ENCODE measurements at regions not wholly inside any gene's neighbourhood (a gene's known extent, or its start where the extent isn't known, plus 50 kb on each side); places are given as distances from the start of the nearest gene placed in this dataset.

DNA sequence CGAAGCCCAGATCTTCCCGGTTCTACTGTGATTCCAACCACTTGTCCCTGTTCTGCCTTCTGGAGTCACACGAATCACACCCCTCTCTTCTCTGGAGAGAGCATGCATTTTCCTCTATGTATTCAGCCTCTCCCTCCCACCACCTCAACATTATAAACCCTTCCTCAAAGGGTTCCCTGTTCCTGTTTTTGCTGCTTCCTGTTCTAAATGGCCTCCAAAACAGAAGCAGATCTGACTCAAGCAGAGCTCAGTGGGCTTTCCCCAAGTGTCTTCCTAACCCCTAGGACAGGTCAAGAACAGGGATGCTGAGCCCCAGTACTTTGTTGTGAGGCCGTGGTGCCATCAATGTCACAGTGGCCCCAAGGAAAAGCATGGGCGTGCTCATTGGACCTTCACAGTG is 75.7 kb upstream of the ARNT2 start:
- peaks cover 1% of the 10 kb centered on the region for H3K36me3 Mint-ChIP-seq (ENCODE audit: low read depth)
- peaks cover 14% of the 10 kb centered on the region for H3K9me3 Mint-ChIP-seq
- TF ChIP-seq, protein P1, sequence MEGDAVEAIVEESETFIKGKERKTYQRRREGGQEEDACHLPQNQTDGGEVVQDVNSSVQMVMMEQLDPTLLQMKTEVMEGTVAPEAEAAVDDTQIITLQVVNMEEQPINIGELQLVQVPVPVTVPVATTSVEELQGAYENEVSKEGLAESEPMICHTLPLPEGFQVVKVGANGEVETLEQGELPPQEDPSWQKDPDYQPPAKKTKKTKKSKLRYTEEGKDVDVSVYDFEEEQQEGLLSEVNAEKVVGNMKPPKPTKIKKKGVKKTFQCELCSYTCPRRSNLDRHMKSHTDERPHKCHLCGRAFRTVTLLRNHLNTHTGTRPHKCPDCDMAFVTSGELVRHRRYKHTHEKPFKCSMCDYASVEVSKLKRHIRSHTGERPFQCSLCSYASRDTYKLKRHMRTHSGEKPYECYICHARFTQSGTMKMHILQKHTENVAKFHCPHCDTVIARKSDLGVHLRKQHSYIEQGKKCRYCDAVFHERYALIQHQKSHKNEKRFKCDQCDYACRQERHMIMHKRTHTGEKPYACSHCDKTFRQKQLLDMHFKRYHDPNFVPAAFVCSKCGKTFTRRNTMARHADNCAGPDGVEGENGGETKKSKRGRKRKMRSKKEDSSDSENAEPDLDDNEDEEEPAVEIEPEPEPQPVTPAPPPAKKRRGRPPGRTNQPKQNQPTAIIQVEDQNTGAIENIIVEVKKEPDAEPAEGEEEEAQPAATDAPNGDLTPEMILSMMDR (conservative IDR thresholded peaks at IDR 0.05), result no peak
- peaks cover 13% of the 10 kb centered on the region for H3K4me1 Mint-ChIP-seq
- H3K27me3 Mint-ChIP-seq (ENCODE audit: low read depth), result no peaks in the 10 kb centered on the region
- no peak overlapping the region for H3K4me3 Mint-ChIP-seq
- DNase-seq (ENCODE audit: low read depth, low spot score), result no peak
- no peak overlapping the region for H3K27ac Mint-ChIP-seq (ENCODE audit: unreplicated experiment)

DNA sequence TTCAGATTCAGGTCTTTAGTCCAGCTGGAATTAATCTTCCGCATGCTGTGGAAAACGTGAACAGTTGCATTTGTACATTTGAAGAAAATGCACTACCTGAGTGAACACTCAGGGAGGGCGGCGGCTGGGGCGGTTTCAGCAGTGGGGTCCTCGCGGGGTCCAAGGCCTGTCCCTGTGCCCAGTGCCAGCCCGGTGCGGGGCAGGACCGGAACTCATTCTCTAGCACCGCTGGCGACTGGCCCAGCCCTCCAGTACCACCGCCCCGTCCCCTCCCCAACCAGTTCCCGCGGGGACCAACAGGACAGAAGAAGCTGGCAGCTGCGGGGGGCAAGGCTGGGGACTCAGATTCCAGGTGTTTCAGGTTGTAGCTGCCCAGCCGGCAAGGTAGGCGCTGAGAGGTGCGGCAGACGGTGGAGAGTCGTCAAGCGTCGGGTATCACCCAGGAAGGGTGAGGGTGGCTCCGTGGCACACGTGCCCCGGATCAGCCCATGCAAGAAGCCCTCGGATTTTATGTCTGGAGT is 72.2 kb upstream of the ARNT2 start:
- Mint-ChIP-seq H3K27ac (ENCODE audit: unreplicated experiment) (no peak overlapping the region), H3K4me3 (no peak overlapping the region), H3K4me1 (no peaks in the 10 kb centered on the region), H3K27me3 (ENCODE audit: low read depth) (no peaks in the 10 kb centered on the region), H3K36me3 (ENCODE audit: low read depth) (no peaks in the 10 kb centered on the region), H3K9me3 (peaks cover 15% of the 10 kb centered on the region)
- DNase-seq (ENCODE audit: low read depth, low spot score), result no peak
- TF ChIP-seq, protein P1 (conservative IDR thresholded peaks at IDR 0.05), result no peak

DNA sequence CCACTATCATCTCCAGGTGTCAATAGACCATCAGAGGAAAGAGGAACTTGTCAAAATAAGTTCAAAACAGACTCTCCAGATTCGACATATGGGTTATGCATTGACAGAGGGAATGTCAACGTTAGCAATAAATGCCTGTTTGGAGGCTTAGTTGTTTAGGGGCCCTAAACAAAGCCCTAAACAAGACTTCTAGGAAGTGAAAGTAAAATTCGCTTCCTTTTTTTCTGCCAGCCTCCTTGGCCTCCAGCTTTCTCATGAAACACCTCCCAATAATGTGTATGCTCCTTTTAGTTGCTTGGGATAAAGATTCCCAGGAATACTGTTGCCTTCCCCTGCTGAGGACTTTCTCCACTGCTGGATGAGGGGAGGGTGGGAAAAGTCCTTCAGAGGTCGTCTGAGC is 70.9 kb upstream of the ARNT2 start:
- H3K36me3 Mint-ChIP-seq (ENCODE audit: low read depth), result no peaks in the 10 kb centered on the region
- H3K4me1 Mint-ChIP-seq, result no peaks in the 10 kb centered on the region
- H3K27ac Mint-ChIP-seq (ENCODE audit: unreplicated experiment), result no peak overlapping the region
- no peaks in the 10 kb centered on the region for H3K27me3 Mint-ChIP-seq (ENCODE audit: low read depth)
- TF ChIP-seq, protein P1 (conservative IDR thresholded peaks at IDR 0.05), result no peak
- peaks cover 11% of the 10 kb centered on the region for H3K9me3 Mint-ChIP-seq
- DNase-seq (ENCODE audit: low read depth, low spot score), result no peak
- H3K4me3 Mint-ChIP-seq, result no peak overlapping the region

DNA sequence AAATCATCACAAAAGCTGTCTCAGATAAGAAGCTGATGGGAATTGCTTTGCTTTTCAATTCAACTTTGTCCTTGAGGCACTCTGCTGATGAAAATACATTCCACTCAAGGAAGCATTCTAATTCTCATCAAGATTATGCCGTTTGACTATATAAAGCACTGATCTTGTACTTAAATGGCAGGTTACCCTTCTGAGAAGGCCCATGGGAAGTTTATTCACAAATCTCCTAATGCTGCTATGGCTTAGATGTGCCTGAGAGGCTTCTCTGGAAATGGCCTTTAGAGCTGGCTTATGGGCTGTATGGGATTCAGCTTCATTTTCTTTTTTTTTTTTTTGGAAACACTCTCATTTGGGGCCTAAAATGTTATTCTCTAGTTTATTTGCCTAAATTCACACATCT is 69.7 kb upstream of the ARNT2 start:
- no peaks in the 10 kb centered on the region for H3K27me3 Mint-ChIP-seq (ENCODE audit: low read depth)
- no peaks in the 10 kb centered on the region for H3K4me1 Mint-ChIP-seq
- TF ChIP-seq, protein P1 (conservative IDR thresholded peaks at IDR 0.05), result no peak
- DNase-seq (ENCODE audit: low read depth, low spot score), result no peak
- no peak overlapping the region for H3K27ac Mint-ChIP-seq (ENCODE audit: unreplicated experiment)
- peaks cover 8% of the 10 kb centered on the region for H3K9me3 Mint-ChIP-seq
- no peak overlapping the region for H3K4me3 Mint-ChIP-seq
- H3K36me3 Mint-ChIP-seq (ENCODE audit: low read depth), result no peaks in the 10 kb centered on the region

DNA sequence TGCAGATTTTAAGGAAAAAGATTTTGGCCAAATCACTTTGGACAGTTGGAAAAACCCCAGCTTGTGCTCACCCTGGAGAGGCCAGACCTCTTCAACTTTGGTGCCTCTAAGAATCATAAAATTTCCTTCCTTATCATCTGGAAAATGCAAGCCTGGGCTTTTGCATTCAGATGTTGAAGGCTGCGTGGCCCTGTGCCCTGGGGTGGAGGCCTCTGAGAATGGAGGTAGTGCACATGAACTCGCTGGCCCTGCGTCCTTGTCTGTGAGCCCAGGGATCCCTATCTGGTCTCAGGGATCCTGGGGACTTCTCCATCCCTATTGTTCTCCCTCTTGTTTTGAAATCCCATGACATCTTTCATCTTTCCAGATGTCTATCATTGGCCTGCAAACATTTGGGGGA is 64.6 kb upstream of the ARNT2 start:
- TF ChIP-seq, protein P1 (conservative IDR thresholded peaks at IDR 0.05), result no peak
- Mint-ChIP-seq H3K4me3 (no peak overlapping the region), H3K27me3 (ENCODE audit: low read depth) (no peaks in the 10 kb centered on the region), H3K36me3 (ENCODE audit: low read depth) (no peaks in the 10 kb centered on the region), H3K9me3 (peaks cover 3% of the 10 kb centered on the region), H3K4me1 (no peaks in the 10 kb centered on the region), H3K27ac (ENCODE audit: unreplicated experiment) (no peak overlapping the region)
- DNase-seq (ENCODE audit: low read depth, low spot score), result no peak

DNA sequence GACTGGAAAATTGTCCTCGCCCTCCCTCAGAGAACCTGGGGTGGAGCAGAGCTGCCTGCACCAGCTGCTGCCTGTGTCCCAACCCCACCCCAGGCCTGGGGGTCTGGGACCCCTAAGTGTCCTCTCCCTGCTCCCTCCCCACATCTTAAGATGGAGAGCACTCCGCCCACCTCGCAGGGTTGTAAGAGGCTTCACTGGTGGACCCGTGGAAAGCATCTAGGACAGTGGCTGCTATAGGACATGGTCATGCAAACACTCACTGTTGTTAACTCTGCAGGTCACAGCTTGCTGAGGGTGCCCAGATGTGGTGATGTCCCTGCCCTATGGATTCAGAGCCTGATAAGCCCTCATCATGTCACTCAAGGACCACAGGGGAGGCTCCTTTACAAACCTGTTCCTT is 62.0 kb upstream of the ARNT2 start:
- TF ChIP-seq, protein P1 (conservative IDR thresholded peaks at IDR 0.05), result no peak
- Mint-ChIP-seq H3K4me1 (no peaks in the 10 kb centered on the region), H3K9me3 (no peaks in the 10 kb centered on the region), H3K27ac (ENCODE audit: unreplicated experiment) (no peak overlapping the region), H3K36me3 (ENCODE audit: low read depth) (no peaks in the 10 kb centered on the region), H3K4me3 (no peak overlapping the region), H3K27me3 (ENCODE audit: low read depth) (no peaks in the 10 kb centered on the region)
- DNase-seq (ENCODE audit: low read depth, low spot score), result no peak
